ENCODE measurements at regions not wholly inside any gene's neighbourhood (a gene's known extent, or its start where the extent isn't known, plus 50 kb on each side); places are given as distances from the start of the nearest gene placed in this dataset.

GRCh38 chr16:65728652-65729051 is 606.8 kb upstream of the CDH11 start:
- DNase-seq: no peak
- Mint-ChIP-seq H3K4me3 (no peak overlapping the region), H3K4me1 (no peaks in the 10 kb centered on the region), H3K27me3 (no peaks in the 10 kb centered on the region), H3K9me3 (peaks cover 3% of the 10 kb centered on the region), H3K27ac (no peak overlapping the region), H3K36me3 (ENCODE audit: low read depth) (no peaks in the 10 kb centered on the region)
- ChIA-PET CTCF (no interaction called here), POLR2A (no interaction called here)

GRCh38 chr16:65728167-65728566 is 606.3 kb upstream of the CDH11 start:
- Mint-ChIP-seq H3K36me3 (ENCODE audit: low read depth) (no peaks in the 10 kb centered on the region), H3K27ac (no peak overlapping the region), H3K9me3 (peaks cover 3% of the 10 kb centered on the region), H3K4me1 (no peaks in the 10 kb centered on the region), H3K4me3 (no peak overlapping the region), H3K27me3 (no peaks in the 10 kb centered on the region)
- POLR2A ChIA-PET: no interaction called here
- CTCF ChIA-PET: no interaction called here
- DNase-seq: no peak

- CTCF ChIA-PET: no interaction called here
- Mint-ChIP-seq H3K36me3 (ENCODE audit: low read depth) (no peaks in the 10 kb centered on the region), H3K27ac (no peak overlapping the region), H3K4me1 (no peaks in the 10 kb centered on the region), H3K27me3 (no peaks in the 10 kb centered on the region), H3K4me3 (no peak overlapping the region), H3K9me3 (peaks cover 3% of the 10 kb centered on the region)
- DNase-seq: no peak
- POLR2A ChIA-PET: no interaction called here
Observed at GRCh38 chr16:65727534-65728137, 605.8 kb upstream of the CDH11 start.

DNA sequence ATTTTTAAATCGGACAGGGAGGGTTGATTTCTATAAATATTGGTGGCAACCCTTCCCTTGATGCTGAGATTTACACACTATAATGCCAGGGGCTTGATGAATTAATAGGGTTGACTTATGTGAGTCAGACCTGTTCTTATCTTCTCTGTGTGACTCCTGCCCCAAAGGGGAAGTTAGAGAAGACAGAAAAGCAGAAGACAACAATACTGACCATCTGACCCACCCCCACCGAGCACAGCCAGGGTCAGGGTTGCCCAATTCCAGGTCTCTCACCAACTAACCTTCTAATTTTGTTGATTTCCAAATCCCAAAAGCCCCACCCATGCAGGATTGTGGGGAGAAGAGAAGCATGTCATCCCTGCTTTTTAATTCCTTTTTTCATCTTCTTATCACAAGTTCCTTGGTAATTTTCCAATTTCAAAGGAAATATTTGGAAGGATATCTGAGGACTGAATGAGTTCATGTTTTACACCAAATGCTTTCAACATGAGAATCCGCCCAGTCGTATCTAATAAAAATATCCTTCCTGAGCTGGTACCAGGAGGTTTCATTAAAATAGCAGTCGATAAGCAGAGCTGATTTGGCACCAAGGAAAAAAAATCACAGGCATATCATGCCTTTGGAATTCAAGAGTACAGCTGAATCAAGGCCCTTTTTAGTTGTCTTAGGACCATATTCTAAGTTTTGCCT is 603.4 kb upstream of the CDH11 start:
- Mint-ChIP-seq H3K4me3 (no peak overlapping the region), H3K27ac (no peak overlapping the region), H3K36me3 (ENCODE audit: low read depth) (no peaks in the 10 kb centered on the region), H3K4me1 (no peaks in the 10 kb centered on the region), H3K27me3 (no peaks in the 10 kb centered on the region), H3K9me3 (no peaks in the 10 kb centered on the region)
- DNase-seq: no peak
- POLR2A ChIA-PET: no interaction called here
- CTCF ChIA-PET: no interaction called here

DNA sequence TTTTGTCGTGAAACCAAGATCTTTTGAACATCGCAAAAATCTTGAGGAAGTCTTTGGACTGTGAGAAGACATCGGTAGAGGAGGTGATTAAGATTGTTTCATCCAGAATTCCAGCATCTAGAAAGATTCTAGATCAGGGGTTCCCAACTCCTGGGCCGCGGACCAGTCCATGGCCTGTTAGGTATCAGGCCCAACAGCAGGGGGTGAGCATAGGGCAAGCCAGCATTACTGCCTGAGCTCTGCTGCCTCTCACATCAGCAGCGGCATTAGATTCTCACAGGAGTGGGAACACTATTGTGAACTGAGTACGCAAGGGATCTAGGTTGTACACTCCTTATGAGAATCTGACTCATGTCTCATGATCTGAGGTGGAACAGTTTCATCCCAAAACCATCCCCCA is 600.6 kb upstream of the CDH11 start:
- ChIA-PET CTCF (no interaction called here), POLR2A (no interaction called here)
- Mint-ChIP-seq H3K4me1 (no peaks in the 10 kb centered on the region), H3K36me3 (ENCODE audit: low read depth) (no peaks in the 10 kb centered on the region), H3K9me3 (no peaks in the 10 kb centered on the region), H3K4me3 (no peak overlapping the region), H3K27me3 (no peaks in the 10 kb centered on the region), H3K27ac (no peak overlapping the region)
- DNase-seq: no peak

DNA sequence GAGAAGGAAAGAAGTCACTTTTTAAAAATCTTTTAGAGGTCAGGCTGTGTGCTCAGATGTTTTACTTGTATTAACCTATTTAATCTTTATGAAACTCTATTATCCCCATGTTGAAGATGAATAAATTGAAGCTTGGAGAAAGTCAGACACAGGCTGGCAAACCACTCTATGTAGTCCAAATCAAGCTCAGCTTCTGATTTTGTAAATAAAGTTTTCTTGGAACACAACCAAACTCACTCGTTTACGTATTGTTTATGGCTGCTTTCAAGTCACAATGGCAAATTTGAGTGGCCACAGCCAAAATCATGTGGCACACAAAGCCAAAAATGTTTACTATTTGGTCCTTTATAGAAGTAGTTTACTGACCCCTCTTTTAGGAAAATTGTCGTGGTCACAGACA is 596.0 kb upstream of the CDH11 start:
- Mint-ChIP-seq H3K27me3 (no peaks in the 10 kb centered on the region), H3K9me3 (peaks cover 3% of the 10 kb centered on the region), H3K4me3 (no peak overlapping the region), H3K36me3 (ENCODE audit: low read depth) (no peaks in the 10 kb centered on the region), H3K4me1 (no peaks in the 10 kb centered on the region), H3K27ac (no peak overlapping the region)
- ChIA-PET CTCF (no interaction called here), POLR2A (no interaction called here)
- no peak for DNase-seq

DNA sequence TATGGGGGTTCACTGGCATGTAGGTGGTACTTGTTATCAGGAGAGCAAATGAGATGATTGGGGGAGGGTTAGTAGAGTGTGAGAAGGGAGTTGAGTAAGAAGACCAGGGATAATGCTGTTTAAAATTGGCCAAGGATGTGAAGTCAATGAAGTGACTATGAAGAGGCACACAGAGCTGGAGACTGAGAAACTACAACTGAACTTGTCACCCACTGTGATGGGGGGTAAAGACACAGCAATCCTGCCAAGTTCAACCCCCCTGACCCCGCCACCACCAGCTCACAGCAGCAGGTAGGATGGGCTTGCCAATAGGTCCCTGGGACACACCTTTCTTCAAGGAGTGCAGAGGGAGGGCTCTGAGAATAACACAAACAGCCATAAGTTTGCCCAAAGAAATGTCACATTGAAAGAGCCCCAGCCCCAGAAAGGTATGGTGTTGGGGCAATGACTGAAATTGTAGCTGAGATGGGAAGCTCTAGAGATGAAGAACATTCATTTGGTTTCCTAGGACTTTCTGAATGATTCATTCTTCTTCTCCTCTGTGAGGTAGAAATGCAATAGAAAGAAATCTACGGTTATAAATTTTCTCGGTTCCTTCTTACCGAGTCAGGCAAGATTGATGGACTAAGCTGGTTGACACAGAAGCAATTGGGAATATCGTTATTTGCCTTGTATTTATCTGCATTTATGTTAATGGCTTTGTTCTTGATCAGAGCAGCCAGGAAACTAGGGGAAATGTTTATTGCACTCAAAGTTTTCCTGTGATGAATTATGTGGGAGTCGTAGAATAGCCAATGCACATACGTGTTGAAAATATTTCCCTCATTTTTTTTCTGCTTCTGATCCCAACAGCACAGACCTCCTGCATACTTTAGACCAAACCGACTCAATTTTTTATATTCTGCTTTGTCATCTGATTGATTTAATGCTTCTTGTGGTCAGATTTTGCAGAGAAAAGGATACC is 595.2 kb upstream of the CDH11 start:
- no peak overlapping the region for H3K27ac Mint-ChIP-seq
- DNase-seq: no peak
- H3K4me3 Mint-ChIP-seq: no peak overlapping the region
- peaks cover 3% of the 10 kb centered on the region for H3K9me3 Mint-ChIP-seq
- ChIA-PET POLR2A (no interaction called here), CTCF (no interaction called here)
- no peaks in the 10 kb centered on the region for H3K4me1 Mint-ChIP-seq
- H3K27me3 Mint-ChIP-seq: no peaks in the 10 kb centered on the region
- H3K36me3 Mint-ChIP-seq (ENCODE audit: low read depth): no peaks in the 10 kb centered on the region

- Mint-ChIP-seq H3K27me3 (no peaks in the 10 kb centered on the region), H3K4me3 (no peak overlapping the region), H3K9me3 (peaks cover 8% of the 10 kb centered on the region), H3K27ac (no peak overlapping the region), H3K4me1 (no peaks in the 10 kb centered on the region), H3K36me3 (ENCODE audit: low read depth) (no peaks in the 10 kb centered on the region)
- ChIA-PET CTCF (no interaction called here), POLR2A (no interaction called here)
- DNase-seq: no peak
Observed at GRCh38 chr16:65713181-65713808, 591.4 kb upstream of the CDH11 start.

DNA sequence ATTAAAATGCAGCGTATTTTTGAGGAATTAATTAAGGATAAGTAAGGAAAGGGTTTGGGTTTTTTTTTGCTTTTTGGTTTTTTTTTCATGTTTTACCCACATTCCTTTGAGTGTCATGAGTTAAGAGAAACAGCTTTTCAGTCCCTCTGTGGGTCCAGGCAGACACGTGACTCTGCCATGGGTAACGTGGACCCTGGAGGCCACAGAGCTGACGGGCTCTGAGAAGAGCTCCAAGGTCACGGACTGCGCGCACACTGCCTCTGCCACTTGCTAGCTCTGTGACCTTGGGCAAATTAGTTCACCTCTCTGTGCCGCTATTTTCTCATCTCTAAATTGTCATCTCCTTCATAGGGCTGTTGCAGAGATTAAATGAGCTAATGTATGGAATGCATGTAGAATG is 588.2 kb upstream of the CDH11 start:
- Mint-ChIP-seq H3K4me1 (no peaks in the 10 kb centered on the region), H3K27ac (no peak overlapping the region), H3K27me3 (no peaks in the 10 kb centered on the region), H3K36me3 (ENCODE audit: low read depth) (no peaks in the 10 kb centered on the region), H3K4me3 (no peak overlapping the region), H3K9me3 (peaks cover 9% of the 10 kb centered on the region)
- CTCF ChIA-PET: no interaction called here
- DNase-seq: no peak
- POLR2A ChIA-PET: no interaction called here

GRCh38 chr16:65704866-65705265 is 583.0 kb upstream of the CDH11 start:
- ChIA-PET POLR2A (no interaction called here), CTCF (no interaction called here)
- no peak for DNase-seq
- H3K27ac Mint-ChIP-seq: no peak overlapping the region
- H3K4me3 Mint-ChIP-seq: no peak overlapping the region
- no peaks in the 10 kb centered on the region for H3K27me3 Mint-ChIP-seq
- H3K9me3 Mint-ChIP-seq: peaks cover 4% of the 10 kb centered on the region
- H3K36me3 Mint-ChIP-seq (ENCODE audit: low read depth): no peaks in the 10 kb centered on the region
- H3K4me1 Mint-ChIP-seq: no peaks in the 10 kb centered on the region

DNA sequence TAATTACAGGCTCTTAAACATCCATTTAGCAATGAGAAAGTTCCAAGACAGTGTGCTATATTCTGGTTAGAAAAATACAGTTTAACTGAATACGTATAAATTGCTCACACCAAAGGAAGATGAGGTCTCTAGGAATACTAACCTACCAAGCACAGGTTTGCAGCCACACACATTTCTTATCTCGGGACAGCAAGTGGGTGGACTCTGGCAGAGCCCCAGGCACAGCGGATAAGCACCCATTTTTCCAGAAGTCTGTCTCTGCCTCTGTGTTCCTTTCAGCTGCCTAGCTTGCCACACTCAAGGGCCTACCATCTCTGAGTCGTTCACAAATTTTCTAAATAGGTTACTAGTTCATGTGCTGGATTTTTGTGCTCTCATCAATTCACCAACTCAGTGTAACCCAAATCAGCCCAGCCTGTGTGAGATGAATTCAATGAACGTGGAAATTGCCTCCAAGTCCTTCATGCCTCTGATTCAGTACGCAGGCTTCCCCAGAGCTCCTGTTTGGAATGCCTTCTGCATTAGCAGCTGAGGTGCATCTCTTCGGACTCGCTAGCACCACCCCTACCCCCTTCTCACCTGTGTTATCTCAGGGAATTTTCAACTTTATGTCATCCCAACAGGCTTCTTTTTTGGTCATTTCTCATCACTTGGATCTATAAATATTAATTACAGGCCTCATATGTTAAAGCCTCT is 581.0 kb upstream of the CDH11 start:
- CTCF ChIA-PET: no interaction called here

DNA sequence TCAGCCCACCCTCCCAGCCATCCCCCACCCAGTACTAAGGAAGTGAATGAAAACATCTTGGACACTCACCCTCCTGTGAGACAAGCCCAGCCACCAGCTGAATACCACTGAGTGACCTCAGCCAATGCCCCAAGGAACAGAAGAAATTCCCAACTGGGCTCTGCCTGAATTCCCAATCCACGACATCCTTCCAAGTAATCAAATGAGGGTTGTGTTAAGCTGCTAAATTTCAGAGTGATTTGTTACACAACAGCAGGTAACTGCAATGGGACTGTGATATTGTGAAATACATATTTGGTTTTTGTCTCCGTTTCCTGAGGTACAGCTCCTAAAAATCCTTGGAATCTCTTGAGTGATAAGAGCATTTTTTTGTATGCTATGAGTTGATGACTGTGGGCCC is 578.7 kb upstream of the CDH11 start:
- POLR2A ChIA-PET: no interaction called here
- peaks cover 11% of the 10 kb centered on the region for H3K9me3 Mint-ChIP-seq
- no peaks in the 10 kb centered on the region for H3K4me1 Mint-ChIP-seq
- H3K36me3 Mint-ChIP-seq (ENCODE audit: low read depth): no peaks in the 10 kb centered on the region
- no peak for DNase-seq
- CTCF ChIA-PET: no interaction called here
- H3K27ac Mint-ChIP-seq: no peak overlapping the region
- H3K4me3 Mint-ChIP-seq: no peak overlapping the region
- no peaks in the 10 kb centered on the region for H3K27me3 Mint-ChIP-seq

More for the DNA sequence above, 581.0 kb upstream of the CDH11 start:
- POLR2A ChIA-PET: no interaction called here
- Mint-ChIP-seq H3K9me3 (peaks cover 11% of the 10 kb centered on the region), H3K4me1 (no peaks in the 10 kb centered on the region), H3K36me3 (ENCODE audit: low read depth) (no peaks in the 10 kb centered on the region), H3K4me3 (no peak overlapping the region), H3K27ac (no peak overlapping the region), H3K27me3 (no peaks in the 10 kb centered on the region)
- DNase-seq: no peak

DNA sequence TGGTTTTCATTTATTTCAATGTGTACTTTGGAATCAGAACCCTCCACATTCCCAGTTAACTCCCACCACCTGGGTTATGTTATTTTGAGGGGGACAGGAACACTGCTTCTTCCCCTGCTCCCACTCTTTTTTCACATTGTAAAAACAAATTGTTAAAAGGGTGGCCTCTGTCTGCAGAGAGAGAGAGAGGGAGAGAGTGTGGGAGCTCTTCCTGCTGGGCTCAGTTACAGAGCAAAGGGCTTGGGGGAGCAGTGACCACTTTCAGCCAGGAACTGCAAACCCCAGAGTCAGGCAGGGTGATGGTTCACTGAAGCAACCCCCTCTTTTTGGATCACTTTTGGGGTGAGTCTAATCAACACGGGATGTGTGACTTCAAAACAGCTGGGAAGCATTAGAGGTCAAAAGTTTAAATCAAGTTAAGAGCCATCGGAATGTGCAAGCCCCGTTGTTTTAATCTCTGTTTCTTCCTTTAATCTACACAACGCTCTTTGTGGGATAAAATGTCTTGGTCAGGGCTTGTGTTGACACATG is 577.0 kb upstream of the CDH11 start:
- CTCF ChIA-PET: no interaction called here
- H3K9me3 Mint-ChIP-seq: peaks cover 9% of the 10 kb centered on the region
- no peaks in the 10 kb centered on the region for H3K4me1 Mint-ChIP-seq
- no peak for DNase-seq
- no peaks in the 10 kb centered on the region for H3K27me3 Mint-ChIP-seq
- no peak overlapping the region for H3K4me3 Mint-ChIP-seq
- H3K36me3 Mint-ChIP-seq (ENCODE audit: low read depth): no peaks in the 10 kb centered on the region
- no peak overlapping the region for H3K27ac Mint-ChIP-seq
- POLR2A ChIA-PET: no interaction called here

Measured in activated CD4-positive, alpha-beta memory T cell treated with anti-CD3 and anti-CD28 coated beads, Interleukin-2, amount 10 ng/mL, durations not matched to agents 7 days and 5 days (primary cell).